Mucosa of descending colon (tissue), 3 donors: ENCODE measurements at regions not wholly inside any gene's neighbourhood (a gene's known extent, or its start where the extent isn't known, plus 50 kb on each side); places are given as distances from the start of the nearest gene placed in this dataset.

Experiments used
- ATAC-seq: fragments of 200-7000 bp; cut with Tn5 transposase; one replicate; pipeline ENCODE4 v1.9.1; 2020; ENCODE audit warnings: mild to moderate bottlenecking, moderate library complexity
- DNase-seq, 3 donors: peaks; one replicate each; pipeline ENCODE4 v3.0.0-alpha.2; 2020
- H3K36me3 ChIP-seq: fragments of 200-600 bp; one replicate; pipeline ENCODE4 v1.8.0; 2021; ENCODE audit warnings: low read depth, mild to moderate bottlenecking
- H3K4me1 ChIP-seq: fragments of 200-600 bp; one replicate; pipeline ENCODE4 v1.8.0; 2021; ENCODE audit warnings: low read depth, mild to moderate bottlenecking
- H3K4me3 ChIP-seq: fragments of 200-600 bp; one replicate; pipeline ENCODE4 v1.8.0; 2021; ENCODE audit warnings: mild to moderate bottlenecking
- H3K9me3 ChIP-seq: fragments of 200-600 bp; one replicate; pipeline ENCODE4 v1.8.0; 2021; ENCODE audit warnings: mild to moderate bottlenecking
- intact Hi-C, 2 donors: fragments of 100-400 bp; cut with DNase I in 1 of 2; cut with micrococcal nuclease in 1 of 2; formaldehyde crosslinking; loops; one replicate each; pipeline versions ENCODE4 v1.11.0 to v1.11.1; 2022; cut with DNase I, micrococcal nuclease
- TF ChIP-seq, protein P1 (sequence below): fragments of 200-600 bp; IDR thresholded peaks from one replicate; pipeline ENCODE4 v1.8.0; 2022; ENCODE audit warnings: antibody characterized with exemption, mild to moderate bottlenecking
- donor health status: DM: no; HTN: no; CAD: no; lungs with moderate emphysema.
- donor health status: DM: no; HTN: no; CAD: no.
- donor health status: DM: no; HTN: yes; CAD: no.

GRCh38 chr1:57799490-57800115 lies 375.7 kb upstream of the DAB1 start:
- intact Hi-C loops = no loop called here
- Histone ChIP-seq H3K36me3 (no peaks in the 10 kb centered on the region), H3K4me1 (no peaks in the 10 kb centered on the region), H3K9me3 (no peaks in the 10 kb centered on the region), H3K4me3 (no peak overlapping the region)
- no peak for DNase-seq
- TF ChIP-seq, protein P1, sequence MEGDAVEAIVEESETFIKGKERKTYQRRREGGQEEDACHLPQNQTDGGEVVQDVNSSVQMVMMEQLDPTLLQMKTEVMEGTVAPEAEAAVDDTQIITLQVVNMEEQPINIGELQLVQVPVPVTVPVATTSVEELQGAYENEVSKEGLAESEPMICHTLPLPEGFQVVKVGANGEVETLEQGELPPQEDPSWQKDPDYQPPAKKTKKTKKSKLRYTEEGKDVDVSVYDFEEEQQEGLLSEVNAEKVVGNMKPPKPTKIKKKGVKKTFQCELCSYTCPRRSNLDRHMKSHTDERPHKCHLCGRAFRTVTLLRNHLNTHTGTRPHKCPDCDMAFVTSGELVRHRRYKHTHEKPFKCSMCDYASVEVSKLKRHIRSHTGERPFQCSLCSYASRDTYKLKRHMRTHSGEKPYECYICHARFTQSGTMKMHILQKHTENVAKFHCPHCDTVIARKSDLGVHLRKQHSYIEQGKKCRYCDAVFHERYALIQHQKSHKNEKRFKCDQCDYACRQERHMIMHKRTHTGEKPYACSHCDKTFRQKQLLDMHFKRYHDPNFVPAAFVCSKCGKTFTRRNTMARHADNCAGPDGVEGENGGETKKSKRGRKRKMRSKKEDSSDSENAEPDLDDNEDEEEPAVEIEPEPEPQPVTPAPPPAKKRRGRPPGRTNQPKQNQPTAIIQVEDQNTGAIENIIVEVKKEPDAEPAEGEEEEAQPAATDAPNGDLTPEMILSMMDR = no peak
- ATAC-seq = no peak

- TF ChIP-seq, protein P1 = no peak
- no peaks in the 10 kb centered on the region for H3K36me3 ChIP-seq
- H3K4me1 ChIP-seq = no peaks in the 10 kb centered on the region
- no peak overlapping the region for H3K4me3 ChIP-seq
- intact Hi-C loops = no loop called here
- ATAC-seq = no peak
- no peaks in the 10 kb centered on the region for H3K9me3 ChIP-seq
- no peak for DNase-seq
Observed at GRCh38 chr1:57798543-57798942, 374.7 kb upstream of the DAB1 start.

DNA sequence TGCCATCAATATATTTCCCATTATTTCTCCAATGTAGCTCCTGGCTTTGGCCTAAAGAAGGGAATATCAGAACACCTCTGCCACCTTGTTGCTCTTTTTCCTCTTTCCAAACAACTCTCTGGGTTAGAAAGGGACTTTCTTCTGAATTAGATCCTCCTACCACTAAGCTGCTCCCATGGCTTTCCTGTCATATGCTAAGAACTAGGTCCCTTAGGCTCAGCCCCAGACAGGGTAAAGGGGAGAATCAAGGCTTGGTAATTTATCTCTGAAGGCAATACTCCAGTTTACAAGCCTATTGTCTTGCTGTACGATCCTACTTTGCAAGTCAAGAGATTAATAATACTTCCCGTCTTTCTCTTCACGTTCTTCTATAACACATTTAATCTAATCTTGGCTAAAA lies 373.2 kb upstream of the DAB1 start:
- intact Hi-C loops = no loop called here
- no peaks in the 10 kb centered on the region for H3K9me3 ChIP-seq
- no peak for ATAC-seq
- no peak for DNase-seq
- TF ChIP-seq, protein P1 = no peak
- H3K4me3 ChIP-seq = no peak overlapping the region
- H3K4me1 ChIP-seq = no peaks in the 10 kb centered on the region
- H3K36me3 ChIP-seq = no peaks in the 10 kb centered on the region

DNA sequence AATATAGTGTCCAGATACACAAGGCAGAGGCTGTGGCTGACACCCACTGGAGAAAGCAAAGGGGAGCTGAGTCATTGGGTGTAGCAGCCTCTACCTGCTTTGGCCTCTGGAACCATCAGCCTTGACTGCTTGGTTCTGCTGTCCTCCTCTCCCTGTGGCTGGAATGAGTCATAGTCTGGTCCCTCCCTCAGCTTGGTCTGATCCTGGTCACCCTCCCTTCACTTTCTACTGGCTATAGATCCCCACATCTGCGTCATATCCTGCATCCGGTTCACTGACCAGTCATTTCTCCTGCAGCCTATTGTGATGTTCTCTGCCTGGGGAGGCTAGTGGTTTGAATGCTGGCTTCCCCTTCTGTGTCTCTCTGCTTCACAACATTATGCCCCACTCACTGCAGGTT lies 372.8 kb upstream of the DAB1 start:
- H3K4me1 ChIP-seq = no peaks in the 10 kb centered on the region
- TF ChIP-seq, protein P1 = no peak
- intact Hi-C loops = no loop called here
- H3K9me3 ChIP-seq = no peaks in the 10 kb centered on the region
- peak; percentile 28 for ATAC-seq
- no peak for DNase-seq
- no peak overlapping the region for H3K4me3 ChIP-seq
- no peaks in the 10 kb centered on the region for H3K36me3 ChIP-seq

DNA sequence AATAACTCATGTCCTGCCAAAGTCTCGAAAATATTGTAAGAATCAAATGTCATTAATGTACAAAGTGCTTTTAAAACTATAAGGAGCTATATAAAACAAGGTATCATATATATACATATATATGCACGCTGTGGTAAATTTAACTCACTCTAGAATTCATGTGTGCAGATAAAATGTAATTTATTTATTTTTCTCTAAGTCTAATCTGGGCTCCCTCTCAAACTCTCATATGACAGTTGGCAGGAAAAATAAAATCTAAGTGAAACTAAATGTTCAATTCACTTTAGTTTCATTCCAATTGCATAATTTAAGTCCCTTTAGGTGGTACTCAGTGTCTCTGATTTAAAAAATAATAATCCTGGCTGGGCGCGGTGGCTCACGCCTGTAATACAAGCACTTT lies 372.0 kb upstream of the DAB1 start:
- intact Hi-C loops = no loop called here
- TF ChIP-seq, protein P1 = no peak
- no peaks in the 10 kb centered on the region for H3K4me1 ChIP-seq
- ATAC-seq = no peak
- H3K36me3 ChIP-seq = no peaks in the 10 kb centered on the region
- H3K9me3 ChIP-seq = no peaks in the 10 kb centered on the region
- no peak for DNase-seq
- no peak overlapping the region for H3K4me3 ChIP-seq

DNA sequence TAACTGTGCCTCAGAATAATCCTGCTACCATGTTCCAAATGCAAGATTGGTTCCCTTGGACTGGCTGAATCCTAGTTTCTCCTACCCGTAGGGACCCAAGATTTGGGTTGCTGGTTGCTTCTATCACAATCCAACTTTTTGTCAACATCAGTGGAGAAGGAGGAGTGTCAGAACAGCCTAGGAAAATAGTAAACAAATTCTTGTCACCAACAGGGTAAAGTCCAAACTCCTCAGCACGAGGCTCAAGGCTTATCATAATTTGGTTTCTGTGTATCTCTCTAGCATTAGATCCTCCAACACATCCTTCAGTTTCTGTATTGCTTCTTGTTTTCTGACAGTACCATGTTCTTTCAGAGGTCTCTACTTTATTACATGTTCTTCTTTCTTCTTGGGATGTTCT lies 370.2 kb upstream of the DAB1 start:
- TF ChIP-seq, protein P1 = no peak
- no peaks in the 10 kb centered on the region for H3K36me3 ChIP-seq
- no peak overlapping the region for H3K4me3 ChIP-seq
- intact Hi-C loops = no loop called here
- H3K4me1 ChIP-seq = no peaks in the 10 kb centered on the region
- DNase-seq = no peak
- no peaks in the 10 kb centered on the region for H3K9me3 ChIP-seq
- no peak for ATAC-seq
